HEK293T (cell line): ENCODE measurements at regions not wholly inside any gene's neighbourhood (a gene's known extent, or its start where the extent isn't known, plus 50 kb on each side); places are given as distances from the start of the nearest gene placed in this dataset.

Source experiments
- CTCF ChIA-PET: fragments of 350-600 bp; formaldehyde crosslinking; extraction: SDS; loops from one replicate; lab custom pipeline; 2021; ENCODE audit warnings: antibody characterized with exemption, inconsistent platforms; lab: Yijun Ruan, JAX
- POLR2A ChIA-PET: fragments of 350-600 bp; formaldehyde crosslinking; extraction: SDS; loops from one replicate; lab custom pipeline; 2020; ENCODE audit warnings: antibody characterized with exemption, inconsistent platforms; lab: Yijun Ruan, JAX
- DNase-seq: peaks from one replicate; pipeline ENCODE4 v3.0.0; 2012; ENCODE audit warnings: mixed read lengths; ENCODE audit errors: extremely low spot score
- ARNT ChIP-seq: fragments of 450-650 bp; IDR thresholded peaks from 2 replicates; pipeline ENCODE4 v1.6.1; 2017; ENCODE audit warnings: mild to moderate bottlenecking
- BHLHE40 ChIP-seq: fragments of 450-650 bp; IDR thresholded peaks from 2 replicates; pipeline ENCODE4 v1.6.1; 2016; ENCODE audit warnings: mild to moderate bottlenecking, moderate library complexity, borderline replicate concordance
- CTBP1 ChIP-seq: fragments of 450-650 bp; IDR thresholded peaks from 2 replicates; pipeline ENCODE4 v1.6.1; 2016; ENCODE audit warnings: borderline replicate concordance
- ELF4 ChIP-seq: fragments of 450-650 bp; IDR thresholded peaks from 2 replicates; pipeline ENCODE4 v1.6.1; 2017; ENCODE audit warnings: antibody characterized with exemption
- FOXA1 ChIP-seq: fragments of 450-650 bp; IDR thresholded peaks from 2 replicates; pipeline ENCODE4 v1.6.1; 2016; ENCODE audit warnings: mild to moderate bottlenecking
- FOXK2 ChIP-seq: fragments of 450-650 bp; IDR thresholded peaks from 2 replicates; pipeline ENCODE4 v1.6.1; 2016; ENCODE audit warnings: mild to moderate bottlenecking
- FOXM1 ChIP-seq: fragments of 450-650 bp; IDR thresholded peaks from 2 replicates; pipeline ENCODE4 v1.6.1; 2017; ENCODE audit warnings: mild to moderate bottlenecking, borderline replicate concordance
- HDGF ChIP-seq: fragments of 450-650 bp; IDR thresholded peaks from 2 replicates; pipeline ENCODE4 v1.6.1; 2017; ENCODE audit warnings: antibody characterized with exemption, borderline replicate concordance
- L3MBTL2 ChIP-seq: fragments of 450-650 bp; conservative IDR thresholded peaks from 2 replicates; pipeline ENCODE4 v1.6.1; 2016; ENCODE audit warnings: mild to moderate bottlenecking
- LEF1 ChIP-seq: fragments of 450-650 bp; IDR thresholded peaks from 2 replicates; pipeline ENCODE4 v1.6.1; 2017; ENCODE audit warnings: mild to moderate bottlenecking, borderline replicate concordance
- NFRKB ChIP-seq: fragments of 450-650 bp; IDR thresholded peaks from 2 replicates; pipeline ENCODE4 v1.6.1; 2016; ENCODE audit warnings: mild to moderate bottlenecking, moderate library complexity
- SP1 ChIP-seq: fragments of 450-650 bp; IDR thresholded peaks from 2 replicates; pipeline ENCODE4 v1.6.1; 2017
- SUZ12 ChIP-seq: fragments of 450-650 bp; IDR thresholded peaks from 2 replicates; pipeline ENCODE4 v1.6.1; 2016; ENCODE audit warnings: mild to moderate bottlenecking
- TARDBP ChIP-seq: fragments of 450-650 bp; IDR thresholded peaks from 2 replicates; pipeline ENCODE4 v1.6.1; 2016
- ZNF384 ChIP-seq: fragments of 450-650 bp; IDR thresholded peaks from 2 replicates; pipeline ENCODE4 v1.6.1; 2016
- TF ChIP-seq, protein P1 (sequence below): fragments of 450-650 bp; IDR thresholded peaks from 2 replicates; pipeline ENCODE4 v1.6.1; 2016

DNA sequence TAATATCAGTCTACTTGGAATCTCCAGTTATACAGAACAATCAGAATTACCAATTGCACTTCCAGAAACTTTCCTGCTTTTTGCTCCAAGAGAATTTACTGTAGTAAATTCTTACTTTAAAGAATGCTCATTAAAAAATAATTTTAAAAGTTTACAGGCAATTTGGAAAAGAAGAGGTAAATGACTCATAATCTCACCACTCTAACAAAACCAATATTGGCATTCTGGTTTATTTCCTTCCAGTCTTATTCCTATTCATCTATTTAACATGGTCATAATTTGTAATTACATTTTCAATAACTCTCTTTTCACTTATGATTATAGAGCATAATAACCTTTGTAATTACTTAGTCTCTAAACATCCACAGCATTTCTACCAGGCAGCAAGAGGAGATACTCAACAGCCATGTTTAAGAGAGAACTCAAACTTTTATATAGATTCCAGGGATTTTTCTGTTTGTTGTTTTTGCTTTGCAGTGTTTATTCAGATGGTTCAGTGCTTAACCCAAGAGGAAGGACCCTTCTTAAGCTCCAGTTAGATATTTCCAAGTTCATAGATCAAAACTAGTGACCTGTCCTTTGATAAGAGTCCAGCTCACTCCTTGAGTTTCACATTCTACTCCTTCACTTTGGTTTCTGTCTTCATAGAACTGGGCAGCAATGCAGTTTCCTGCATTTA, 464.7 kb downstream of the TXNL1 start:
- CTCF ChIA-PET, result no interaction called here
- no peak for TF ChIP-seq ZNF384
- TF ChIP-seq SP1, result no peak
- TF ChIP-seq ELF4, result no peak
- TF ChIP-seq TARDBP, result no peak
- no peak for TF ChIP-seq L3MBTL2
- TF ChIP-seq SUZ12, result no peak
- no peak for TF ChIP-seq LEF1
- no peak for TF ChIP-seq FOXA1
- no peak for TF ChIP-seq BHLHE40
- no peak for TF ChIP-seq NFRKB
- TF ChIP-seq ARNT, result no peak
- TF ChIP-seq HDGF, result no peak
- TF ChIP-seq FOXM1, result no peak
- TF ChIP-seq CTBP1, result no peak
- POLR2A ChIA-PET, result no interaction called here
- DNase-seq, result no peak

DNA sequence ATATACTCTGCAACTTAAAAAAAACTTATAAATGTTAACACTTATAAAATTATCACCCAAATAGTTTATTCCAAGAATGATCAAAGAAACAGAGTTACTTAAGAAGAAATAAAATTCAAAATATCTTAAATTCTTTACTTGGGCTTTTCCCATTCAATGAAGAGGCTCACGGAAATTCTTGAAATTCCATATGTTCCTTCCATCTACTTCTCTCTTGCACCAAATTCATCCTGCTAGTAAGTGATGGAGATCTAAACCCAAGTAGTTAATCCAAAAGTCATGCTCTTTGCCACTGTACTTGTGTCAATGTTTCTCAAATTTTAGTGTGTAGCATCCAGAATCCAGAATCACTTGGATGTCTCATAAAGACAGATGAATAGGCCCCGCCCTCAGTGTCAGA, 465.9 kb downstream of the TXNL1 start:
- DNase-seq, result no peak
- TF ChIP-seq ZNF384, result no peak
- no peak for TF ChIP-seq ELF4
- TF ChIP-seq BHLHE40, result no peak
- no peak for TF ChIP-seq CTBP1
- TF ChIP-seq TARDBP, result no peak
- no peak for TF ChIP-seq FOXA1
- TF ChIP-seq L3MBTL2, result no peak
- POLR2A ChIA-PET, result no interaction called here
- CTCF ChIA-PET, result no interaction called here

DNA sequence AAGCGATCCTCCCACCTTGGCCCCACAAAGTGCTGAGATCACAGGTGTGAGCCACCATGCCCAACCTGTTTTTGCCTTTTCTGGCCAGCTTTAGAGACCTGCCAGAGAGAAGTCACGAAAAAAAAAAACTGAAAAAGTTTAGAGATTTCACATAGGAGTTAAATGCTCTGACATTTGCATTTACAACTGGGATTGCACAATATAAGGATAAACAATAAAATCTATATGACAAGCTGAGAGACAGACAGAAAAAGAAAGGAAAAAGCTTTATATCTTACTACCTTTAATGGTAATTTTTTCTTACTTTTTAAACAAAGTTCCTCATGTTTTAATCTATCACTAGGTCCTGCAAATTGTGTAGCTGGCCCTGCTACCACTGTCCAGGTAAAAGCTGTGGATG, 466.5 kb downstream of the TXNL1 start:
- TF ChIP-seq LEF1, result no peak
- TF ChIP-seq HDGF, result no peak
- no peak for TF ChIP-seq SUZ12
- no peak for TF ChIP-seq ELF4
- TF ChIP-seq L3MBTL2, result no peak
- no peak for TF ChIP-seq ARNT
- TF ChIP-seq NFRKB, result no peak
- TF ChIP-seq SP1, result no peak
- no peak for TF ChIP-seq FOXA1
- TF ChIP-seq FOXM1, result no peak
- no peak for TF ChIP-seq FOXK2
- TF ChIP-seq CTBP1, result no peak
- no peak for TF ChIP-seq ZNF384
- TF ChIP-seq BHLHE40, result no peak
- TF ChIP-seq, protein P1, sequence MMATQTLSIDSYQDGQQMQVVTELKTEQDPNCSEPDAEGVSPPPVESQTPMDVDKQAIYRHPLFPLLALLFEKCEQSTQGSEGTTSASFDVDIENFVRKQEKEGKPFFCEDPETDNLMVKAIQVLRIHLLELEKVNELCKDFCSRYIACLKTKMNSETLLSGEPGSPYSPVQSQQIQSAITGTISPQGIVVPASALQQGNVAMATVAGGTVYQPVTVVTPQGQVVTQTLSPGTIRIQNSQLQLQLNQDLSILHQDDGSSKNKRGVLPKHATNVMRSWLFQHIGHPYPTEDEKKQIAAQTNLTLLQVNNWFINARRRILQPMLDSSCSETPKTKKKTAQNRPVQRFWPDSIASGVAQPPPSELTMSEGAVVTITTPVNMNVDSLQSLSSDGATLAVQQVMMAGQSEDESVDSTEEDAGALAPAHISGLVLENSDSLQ, result no peak
- TF ChIP-seq TARDBP, result no peak
- DNase-seq, result no peak
- ChIA-PET POLR2A (no interaction called here), CTCF (no interaction called here)

DNA sequence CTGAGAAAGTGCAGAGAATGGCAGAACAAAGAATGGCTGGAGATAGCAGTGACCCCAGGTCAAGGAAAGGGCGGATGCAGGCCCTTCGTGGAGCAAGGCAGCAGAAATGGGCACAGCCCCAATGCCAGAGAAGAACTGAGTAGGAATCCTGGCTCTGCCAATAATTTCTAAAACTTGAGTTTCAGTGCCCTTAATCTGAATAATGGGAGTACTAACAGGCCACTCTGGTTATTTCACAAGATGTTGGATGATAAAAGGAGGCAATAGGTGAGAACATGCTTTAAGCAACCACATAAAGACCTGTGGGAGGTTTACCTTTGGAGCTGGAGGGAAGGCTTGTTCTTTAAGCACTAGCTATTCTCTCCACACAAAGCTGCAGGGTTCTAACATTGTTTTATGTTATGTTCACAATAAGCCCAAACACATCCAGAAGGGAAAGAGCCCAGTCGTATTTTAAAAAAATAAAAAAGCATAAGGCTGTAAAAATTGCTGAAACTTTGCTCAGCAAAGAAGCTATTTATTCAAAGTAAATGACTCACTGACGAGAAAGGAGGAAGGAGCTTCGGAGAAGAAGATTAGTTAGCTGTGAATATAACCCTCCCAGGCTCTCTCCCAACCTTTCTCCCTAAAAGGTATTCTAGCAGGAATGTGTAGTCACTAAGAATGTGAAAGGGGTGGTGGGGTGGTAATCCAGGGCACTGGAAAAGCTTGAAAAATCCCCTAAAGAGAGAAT, 470.2 kb downstream of the TXNL1 start:
- POLR2A ChIA-PET, result no interaction called here
- CTCF ChIA-PET, result no interaction called here
- DNase-seq, result no peak
- TF ChIP-seq HDGF (no peak), FOXA1 (no peak)

DNA sequence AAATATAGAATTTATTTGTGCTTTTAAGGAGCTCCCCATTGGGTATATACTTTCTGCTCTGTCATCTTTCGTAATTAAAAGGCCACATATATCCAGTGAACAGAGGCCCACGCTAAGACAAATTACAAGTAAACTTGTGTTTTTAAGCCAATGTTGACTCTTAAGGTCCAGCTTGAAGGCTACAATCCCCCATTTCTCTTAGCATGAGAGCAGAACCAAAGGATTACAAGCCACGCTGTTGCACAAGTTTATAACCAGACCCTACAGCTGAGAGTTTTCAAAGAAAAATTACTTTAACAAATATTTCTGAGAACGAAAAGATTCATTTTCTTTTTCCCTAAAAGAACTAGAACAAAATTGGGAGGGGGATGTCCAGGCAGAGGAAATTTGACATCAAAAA, 471.0 kb downstream of the TXNL1 start:
- ChIA-PET CTCF (no interaction called here), POLR2A (no interaction called here)
- TF ChIP-seq LEF1 (no peak), SUZ12 (no peak), TARDBP (no peak), ZNF384 (no peak), ELF4 (no peak), HDGF (no peak), BHLHE40 (no peak), L3MBTL2 (no peak), SP1 (no peak), ARNT (no peak), CTBP1 (no peak), NFRKB (no peak), FOXA1 (no peak), FOXM1 (no peak), FOXK2 (no peak)
- TF ChIP-seq, protein P1, result no peak
- DNase-seq, result no peak

DNA sequence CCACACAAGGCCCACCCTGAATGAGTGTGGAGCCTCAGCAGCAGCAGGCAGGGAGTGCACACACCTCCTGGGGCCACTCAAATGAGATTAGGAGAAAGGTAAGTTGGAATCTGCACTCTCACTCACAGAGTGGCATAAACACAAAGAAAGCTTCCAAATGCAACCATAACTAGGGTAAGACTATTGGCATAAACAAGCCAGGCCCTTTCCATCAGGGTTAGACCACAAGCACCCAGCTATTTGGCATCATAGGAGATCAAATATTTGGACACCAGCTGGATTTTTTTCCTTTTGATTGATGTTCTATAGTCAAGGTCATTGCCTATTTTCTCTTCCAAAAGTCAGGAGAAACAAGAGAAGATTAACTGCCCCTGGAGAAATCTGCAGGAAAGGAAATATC, 471.5 kb downstream of the TXNL1 start:
- DNase-seq, result no peak
- POLR2A ChIA-PET, result no interaction called here
- CTCF ChIA-PET, result no interaction called here

More for the DNA sequence above, 471.5 kb downstream of the TXNL1 start:
- TF ChIP-seq L3MBTL2 (no peak), NFRKB (no peak), BHLHE40 (no peak), CTBP1 (no peak), SUZ12 (no peak), LEF1 (no peak), FOXK2 (no peak), HDGF (no peak)
